MCF 10A (cell line): ENCODE measurements at regions not wholly inside any gene's neighbourhood (a gene's known extent, or its start where the extent isn't known, plus 50 kb on each side); places are given as distances from the start of the nearest gene placed in this dataset.

Experiments used
- BruUV-seq: library from RNA; stranded (reverse); fragments of 400-500 nt; replicated peaks from 2 replicates; lab custom pipeline; 2021; lab: Mats Ljungman, UMichigan
- CTCF ChIA-PET: fragments of 300-600 bp; sonication (Branson Sonifier 250); formaldehyde crosslinking; extraction: SDS; loops from one replicate; lab custom pipeline; 2021; ENCODE audit warnings: antibody characterized with exemption, inconsistent platforms; lab: Yijun Ruan, JAX
- POLR2A ChIA-PET: fragments of 300-600, 350-650 bp; sonication (Branson Sonifier 250); formaldehyde crosslinking; extraction: SDS; loops from one replicate; lab custom pipeline; 2020; ENCODE audit warnings: antibody characterized with exemption, inconsistent platforms; lab: Yijun Ruan, JAX
- DNase-seq: peaks from one replicate; pipeline ENCODE4 v3.0.0-alpha.2; 2018; ENCODE audit not compliant: unreplicated experiment
- H3K27ac Mint-ChIP-seq: one replicate; pipeline ENCODE4 v1.8.0; 2022; ENCODE audit warnings: mild to moderate bottlenecking, low read depth, mixed read lengths; ENCODE audit not compliant: unreplicated experiment
- H3K27me3 Mint-ChIP-seq: one replicate; pipeline ENCODE4 v1.8.0; 2022; ENCODE audit warnings: mixed read lengths; ENCODE audit not compliant: insufficient read depth, unreplicated experiment
- H3K36me3 Mint-ChIP-seq: one replicate; pipeline ENCODE4 v1.8.0; 2022; ENCODE audit warnings: mild to moderate bottlenecking, moderate library complexity, mixed read lengths; ENCODE audit not compliant: insufficient read depth, unreplicated experiment
- H3K4me1 Mint-ChIP-seq: one replicate; pipeline ENCODE4 v1.8.0; 2022; ENCODE audit warnings: mixed read lengths; ENCODE audit not compliant: insufficient read depth, unreplicated experiment
- H3K4me3 Mint-ChIP-seq: one replicate; pipeline ENCODE4 v1.8.0; 2022; ENCODE audit warnings: mild to moderate bottlenecking, moderate library complexity, mixed read lengths; ENCODE audit not compliant: unreplicated experiment
- H3K9me3 Mint-ChIP-seq: one replicate; pipeline ENCODE4 v1.8.0; 2022; ENCODE audit warnings: mixed read lengths; ENCODE audit not compliant: unreplicated experiment
- intact Hi-C: fragments of 100-400 bp; cut with micrococcal nuclease; formaldehyde crosslinking; loops from 2 replicates; pipeline ENCODE4 v1.14.1; 2022
- TF ChIP-seq, protein P1 (sequence below): fragments of 200-600 bp; IDR thresholded peaks from one replicate; pipeline ENCODE4 v1.8.0; 2022; ENCODE audit warnings: antibody characterized with exemption, mild to moderate bottlenecking; ENCODE audit not compliant: unreplicated experiment

DNA sequence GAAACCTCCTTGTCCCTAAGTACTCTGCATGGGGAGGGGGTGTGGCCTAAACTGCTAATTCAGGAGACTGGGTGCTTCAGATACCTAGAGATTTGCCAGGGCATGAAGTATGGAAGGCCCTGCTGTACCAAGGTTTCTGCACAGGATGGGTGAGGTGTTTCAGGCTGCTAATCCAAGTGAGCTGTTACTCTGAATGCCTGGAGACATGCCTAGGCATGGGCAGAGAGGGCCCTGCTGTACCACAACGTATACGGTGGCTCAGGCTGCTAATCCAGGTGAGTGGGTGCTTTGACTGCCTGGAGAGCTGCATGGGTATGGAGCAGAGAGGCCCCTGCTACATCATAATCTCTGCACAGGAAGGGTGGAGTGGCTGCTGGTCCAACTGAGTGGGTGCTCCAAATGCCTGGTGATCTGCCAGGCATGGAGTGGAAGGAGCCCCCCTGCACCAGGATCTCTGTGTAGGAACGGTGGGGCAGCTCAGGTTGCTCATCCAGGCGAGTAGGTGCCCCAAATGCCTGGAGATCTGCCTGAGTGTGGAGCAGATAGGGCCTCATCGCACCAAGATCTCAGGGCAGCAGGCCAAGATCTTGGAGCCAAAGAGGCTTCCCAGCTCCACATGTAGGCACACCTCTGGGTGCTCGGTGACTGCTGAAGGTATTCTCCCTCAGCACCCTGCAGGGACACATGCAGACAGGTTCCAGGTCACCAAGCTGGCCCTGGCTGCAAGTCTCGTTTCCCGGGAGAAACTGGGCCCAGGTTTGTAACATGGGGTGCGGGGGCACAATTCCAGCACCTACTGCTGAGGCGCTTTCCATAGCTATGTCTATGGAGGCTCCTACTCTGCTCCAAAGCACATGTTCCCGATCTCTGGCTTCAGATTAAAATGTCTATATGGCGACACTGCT, 252.5 kb upstream of the PLXNA2 start:
- ChIA-PET POLR2A (interaction anchor here (0.6 to 1.2 kb wide), 3 partner anchors 13 to 311 kb away, joined by 3 to 4 read pairs (median 3); no protein-coding TSS in a partner anchor), CTCF (interaction anchor here (0.5 to 3.0 kb wide), 13 partner anchors 12 to 1070 kb away, joined by 3 to 13 read pairs (median 4); no protein-coding TSS in a partner anchor)
- TF ChIP-seq, protein P1, sequence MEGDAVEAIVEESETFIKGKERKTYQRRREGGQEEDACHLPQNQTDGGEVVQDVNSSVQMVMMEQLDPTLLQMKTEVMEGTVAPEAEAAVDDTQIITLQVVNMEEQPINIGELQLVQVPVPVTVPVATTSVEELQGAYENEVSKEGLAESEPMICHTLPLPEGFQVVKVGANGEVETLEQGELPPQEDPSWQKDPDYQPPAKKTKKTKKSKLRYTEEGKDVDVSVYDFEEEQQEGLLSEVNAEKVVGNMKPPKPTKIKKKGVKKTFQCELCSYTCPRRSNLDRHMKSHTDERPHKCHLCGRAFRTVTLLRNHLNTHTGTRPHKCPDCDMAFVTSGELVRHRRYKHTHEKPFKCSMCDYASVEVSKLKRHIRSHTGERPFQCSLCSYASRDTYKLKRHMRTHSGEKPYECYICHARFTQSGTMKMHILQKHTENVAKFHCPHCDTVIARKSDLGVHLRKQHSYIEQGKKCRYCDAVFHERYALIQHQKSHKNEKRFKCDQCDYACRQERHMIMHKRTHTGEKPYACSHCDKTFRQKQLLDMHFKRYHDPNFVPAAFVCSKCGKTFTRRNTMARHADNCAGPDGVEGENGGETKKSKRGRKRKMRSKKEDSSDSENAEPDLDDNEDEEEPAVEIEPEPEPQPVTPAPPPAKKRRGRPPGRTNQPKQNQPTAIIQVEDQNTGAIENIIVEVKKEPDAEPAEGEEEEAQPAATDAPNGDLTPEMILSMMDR, result no peak
- H3K36me3 Mint-ChIP-seq, result no peaks in the 10 kb centered on the region
- DNase-seq, result no peak
- no peak overlapping the region for H3K4me3 Mint-ChIP-seq
- no peaks in the 10 kb centered on the region for H3K9me3 Mint-ChIP-seq
- no TSS peak for BruUV-seq
- peaks cover 13% of the 10 kb centered on the region for H3K27me3 Mint-ChIP-seq
- H3K27ac Mint-ChIP-seq, result no peak overlapping the region
- H3K4me1 Mint-ChIP-seq, result peaks cover 17% of the 10 kb centered on the region
- intact Hi-C loops, result no loop called here

DNA sequence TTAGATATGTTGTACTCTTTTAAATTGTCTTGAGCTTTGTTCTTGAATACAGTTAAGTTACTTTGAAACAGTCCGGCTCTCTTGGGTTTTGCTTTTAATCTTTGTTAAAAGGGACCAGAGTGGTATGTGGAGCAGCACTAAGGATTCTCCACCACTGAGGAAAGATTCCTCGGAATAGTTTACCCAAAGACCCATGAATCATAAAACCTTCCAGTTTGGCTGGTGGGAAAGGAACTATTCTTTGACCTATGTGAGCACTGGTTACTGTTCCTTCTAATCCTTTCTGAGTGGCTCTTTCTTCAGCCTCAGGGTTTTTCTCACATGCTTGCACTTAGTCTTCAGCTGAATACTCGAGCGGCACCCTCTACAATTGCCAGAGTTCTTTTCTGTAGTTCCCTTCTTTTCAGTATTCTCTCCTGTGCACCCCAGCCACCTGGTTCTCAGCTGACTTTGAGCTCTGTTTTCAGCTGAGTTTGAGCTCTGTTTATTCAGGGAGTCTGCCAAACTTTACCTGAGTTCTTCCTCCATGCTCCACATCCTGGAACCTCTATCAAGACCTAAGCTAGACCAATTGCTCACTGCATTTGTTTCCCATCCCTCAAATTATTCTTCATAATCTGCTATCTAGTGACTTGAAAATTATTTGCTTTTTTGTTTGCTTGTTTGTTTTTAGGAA, 253.8 kb upstream of the PLXNA2 start:
- H3K36me3 Mint-ChIP-seq, result no peaks in the 10 kb centered on the region
- ChIA-PET CTCF (interaction anchor here (0.6 to 3.0 kb wide), 6 partner anchors 10 to 1069 kb away, joined by 3 to 13 read pairs (median 5); partner anchors contain the start of gene PLXNA2), POLR2A (interaction anchor here (0.5 to 1.0 kb wide), 3 partner anchors 164 to 309 kb away, joined by 3 to 4 read pairs (median 3); no protein-coding TSS in a partner anchor)
- H3K27ac Mint-ChIP-seq, result peak overlapping the region; percentile 39
- H3K9me3 Mint-ChIP-seq, result no peaks in the 10 kb centered on the region
- H3K4me3 Mint-ChIP-seq, result no peak overlapping the region
- H3K27me3 Mint-ChIP-seq, result peaks cover 13% of the 10 kb centered on the region
- BruUV-seq, result no TSS peak
- intact Hi-C loops, result no loop called here
- H3K4me1 Mint-ChIP-seq, result peaks cover 17% of the 10 kb centered on the region
- TF ChIP-seq, protein P1, result no peak
- no peak for DNase-seq

DNA sequence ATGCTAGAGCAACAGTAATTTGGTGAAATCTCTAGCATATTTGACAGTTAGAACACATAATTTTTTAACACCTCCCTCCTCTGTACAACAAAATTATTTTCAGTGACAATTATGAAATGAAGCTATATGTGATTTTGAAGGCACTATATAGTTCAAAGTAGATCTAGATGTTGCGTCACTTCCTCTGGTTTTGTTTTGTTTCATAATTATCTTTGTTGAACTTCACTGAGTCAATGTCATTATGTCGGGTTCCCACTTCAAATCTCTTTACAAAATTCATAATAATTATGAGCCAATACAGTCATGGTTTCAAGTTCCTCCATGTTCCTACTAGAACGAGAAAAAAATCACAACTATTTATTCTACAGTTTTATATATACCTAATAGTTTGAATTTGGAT, 254.8 kb upstream of the PLXNA2 start:
- BruUV-seq, result no TSS peak
- ChIA-PET CTCF (interaction anchor here (0.6 to 3.0 kb wide), 2 partner anchors 9 to 506 kb away, joined by 3 to 13 read pairs; no protein-coding TSS in a partner anchor), POLR2A (interaction anchor here (0.9 to 2.4 kb wide), 2 partner anchors 10 to 165 kb away, joined by 3 to 10 read pairs; no protein-coding TSS in a partner anchor)
- peaks cover 5% of the 10 kb centered on the region for H3K27me3 Mint-ChIP-seq
- H3K27ac Mint-ChIP-seq, result no peak overlapping the region
- H3K9me3 Mint-ChIP-seq, result no peaks in the 10 kb centered on the region
- TF ChIP-seq, protein P1, result no peak
- no peaks in the 10 kb centered on the region for H3K36me3 Mint-ChIP-seq
- intact Hi-C loops, result no loop called here
- peak; percentile 68 for DNase-seq
- peaks cover 17% of the 10 kb centered on the region for H3K4me1 Mint-ChIP-seq
- no peak overlapping the region for H3K4me3 Mint-ChIP-seq
